ENCODE measurements at regions not wholly inside any gene's neighbourhood (a gene's known extent, or its start where the extent isn't known, plus 50 kb on each side); places are given as distances from the start of the nearest gene placed in this dataset.

- TF ChIP-seq YY1 (IDR thresholded peaks at IDR 0.05; ENCODE audit: low read depth) (no peak), RAD21 (IDR thresholded peaks at IDR 0.05; ENCODE audit: low read depth) (no peak), TCF12 (IDR thresholded peaks at IDR 0.05; ENCODE audit: low read depth) (no peak), EP300 (IDR thresholded peaks at IDR 0.05; ENCODE audit: borderline replicate concordance) (no peak), FOXM1 (IDR thresholded peaks at IDR 0.05; ENCODE audit: borderline replicate concordance, low read depth) (no peak), CEBPB (IDR thresholded peaks at IDR 0.05) (no peak), TAF1 (IDR thresholded peaks at IDR 0.05; ENCODE audit: low read depth) (no peak), TEAD4 (IDR thresholded peaks at IDR 0.05) (no peak)
Observed at GRCh38 chr1:245054105-245054504, 100.7 kb upstream of the KIF26B start.

GRCh38 chr1:245052258-245052657, 102.5 kb upstream of the KIF26B start:
- TF ChIP-seq CEBPB (IDR thresholded peaks at IDR 0.05) (no peak), TAF1 (IDR thresholded peaks at IDR 0.05; ENCODE audit: low read depth) (no peak), TCF12 (IDR thresholded peaks at IDR 0.05; ENCODE audit: low read depth) (no peak), YY1 (IDR thresholded peaks at IDR 0.05; ENCODE audit: low read depth) (no peak), EGR1 (IDR thresholded peaks at IDR 0.05) (no peak), REST (IDR thresholded peaks at IDR 0.05; ENCODE audit: low read depth) (no peak), TEAD4 (IDR thresholded peaks at IDR 0.05) (no peak), RAD21 (IDR thresholded peaks at IDR 0.05; ENCODE audit: low read depth) (no peak), MAX (IDR thresholded peaks at IDR 0.05) (no peak), FOXM1 (IDR thresholded peaks at IDR 0.05; ENCODE audit: borderline replicate concordance, low read depth) (no peak), USF1 (IDR thresholded peaks at IDR 0.05) (no peak), CREB1 (IDR thresholded peaks at IDR 0.05; ENCODE audit: low read depth) (no peak), EP300 (IDR thresholded peaks at IDR 0.05; ENCODE audit: borderline replicate concordance) (no peak), NFIC (IDR thresholded peaks at IDR 0.05) (no peak), ZBTB7A (IDR thresholded peaks at IDR 0.05; ENCODE audit: low read depth) (no peak)

- TF ChIP-seq FOXM1 (IDR thresholded peaks at IDR 0.05; ENCODE audit: borderline replicate concordance, low read depth) (no peak), TEAD4 (IDR thresholded peaks at IDR 0.05) (no peak), CEBPB (IDR thresholded peaks at IDR 0.05) (0 out of 2 replicates have a peak, but pooled peaks have one; percentile 32)
Observed at GRCh38 chr1:245051349-245052221, 103.2 kb upstream of the KIF26B start.

- TF ChIP-seq EP300 (IDR thresholded peaks at IDR 0.05; ENCODE audit: borderline replicate concordance) (no peak), YY1 (IDR thresholded peaks at IDR 0.05; ENCODE audit: low read depth) (no peak), TCF12 (IDR thresholded peaks at IDR 0.05; ENCODE audit: low read depth) (no peak), FOXM1 (IDR thresholded peaks at IDR 0.05; ENCODE audit: borderline replicate concordance, low read depth) (no peak), NFIC (IDR thresholded peaks at IDR 0.05) (no peak), CEBPB (IDR thresholded peaks at IDR 0.05) (no peak), TEAD4 (IDR thresholded peaks at IDR 0.05) (no peak)
Observed at GRCh38 chr1:245046769-245047168, 108.0 kb upstream of the KIF26B start.

GRCh38 chr1:245046315-245046714, 108.5 kb upstream of the KIF26B start:
- TF ChIP-seq USF1 (IDR thresholded peaks at IDR 0.05): no peak
- TF ChIP-seq MAX (IDR thresholded peaks at IDR 0.05): no peak
- TF ChIP-seq TAF1 (IDR thresholded peaks at IDR 0.05; ENCODE audit: low read depth): no peak
- no peak for TF ChIP-seq YY1 (IDR thresholded peaks at IDR 0.05; ENCODE audit: low read depth)
- no peak for TF ChIP-seq FOXM1 (IDR thresholded peaks at IDR 0.05; ENCODE audit: borderline replicate concordance, low read depth)
- TF ChIP-seq CREB1 (IDR thresholded peaks at IDR 0.05; ENCODE audit: low read depth): no peak
- no peak for TF ChIP-seq EGR1 (IDR thresholded peaks at IDR 0.05)
- no peak for TF ChIP-seq TCF12 (IDR thresholded peaks at IDR 0.05; ENCODE audit: low read depth)
- TF ChIP-seq TEAD4 (IDR thresholded peaks at IDR 0.05): no peak
- TF ChIP-seq EP300 (IDR thresholded peaks at IDR 0.05; ENCODE audit: borderline replicate concordance): no peak
- TF ChIP-seq CEBPB (IDR thresholded peaks at IDR 0.05): no peak
- no peak for TF ChIP-seq NFIC (IDR thresholded peaks at IDR 0.05)
- TF ChIP-seq ZBTB7A (IDR thresholded peaks at IDR 0.05; ENCODE audit: low read depth): no peak
- no peak for TF ChIP-seq REST (IDR thresholded peaks at IDR 0.05; ENCODE audit: low read depth)
- TF ChIP-seq RAD21 (IDR thresholded peaks at IDR 0.05; ENCODE audit: low read depth): no peak

All from Ishikawa (cell line).